ENCODE measurements at regions not wholly inside any gene's neighbourhood (a gene's known extent, or its start where the extent isn't known, plus 50 kb on each side); places are given as distances from the start of the nearest gene placed in this dataset.

DNA sequence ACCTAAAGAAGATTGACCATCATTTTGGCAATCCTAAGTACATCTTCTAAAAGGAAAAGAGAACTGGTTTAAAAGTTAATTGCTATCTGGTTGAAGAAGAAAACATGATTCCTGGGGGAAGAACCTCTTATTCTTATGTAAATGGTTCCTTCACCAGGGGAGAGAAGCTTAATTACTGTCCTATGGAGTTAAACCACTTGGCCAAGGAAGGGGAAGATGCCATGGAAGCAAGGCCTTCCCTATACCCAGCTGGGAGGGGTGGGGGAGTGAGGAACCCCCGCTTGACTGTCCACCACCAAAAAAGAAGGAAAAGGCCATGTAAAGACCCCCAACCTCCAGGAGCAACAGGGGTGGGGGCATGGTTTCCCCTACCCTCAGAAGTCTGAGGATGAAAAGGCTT is 962.1 kb downstream of the GRIK2 start:
- 17% methylated on average over 1 of the region's 1 CpG for WGBS (ENCODE audit: insufficient coverage, low coverage, low lambda C conversion rate, missing lambda C conversion rate)
- Histone ChIP-seq H3K27ac (no peak overlapping the region), H3K27me3 (no peaks in the 10 kb centered on the region), H3K4me1 (no peaks in the 10 kb centered on the region), H3K9me3 (no peaks in the 10 kb centered on the region), H3K36me3 (no peaks in the 10 kb centered on the region), H3K4me3 (no peak overlapping the region)
- intact Hi-C loops (cut with DNase I) = no loop called here
- DNase-seq = no peak
- ATAC-seq = no peak
- TF ChIP-seq, protein P1, sequence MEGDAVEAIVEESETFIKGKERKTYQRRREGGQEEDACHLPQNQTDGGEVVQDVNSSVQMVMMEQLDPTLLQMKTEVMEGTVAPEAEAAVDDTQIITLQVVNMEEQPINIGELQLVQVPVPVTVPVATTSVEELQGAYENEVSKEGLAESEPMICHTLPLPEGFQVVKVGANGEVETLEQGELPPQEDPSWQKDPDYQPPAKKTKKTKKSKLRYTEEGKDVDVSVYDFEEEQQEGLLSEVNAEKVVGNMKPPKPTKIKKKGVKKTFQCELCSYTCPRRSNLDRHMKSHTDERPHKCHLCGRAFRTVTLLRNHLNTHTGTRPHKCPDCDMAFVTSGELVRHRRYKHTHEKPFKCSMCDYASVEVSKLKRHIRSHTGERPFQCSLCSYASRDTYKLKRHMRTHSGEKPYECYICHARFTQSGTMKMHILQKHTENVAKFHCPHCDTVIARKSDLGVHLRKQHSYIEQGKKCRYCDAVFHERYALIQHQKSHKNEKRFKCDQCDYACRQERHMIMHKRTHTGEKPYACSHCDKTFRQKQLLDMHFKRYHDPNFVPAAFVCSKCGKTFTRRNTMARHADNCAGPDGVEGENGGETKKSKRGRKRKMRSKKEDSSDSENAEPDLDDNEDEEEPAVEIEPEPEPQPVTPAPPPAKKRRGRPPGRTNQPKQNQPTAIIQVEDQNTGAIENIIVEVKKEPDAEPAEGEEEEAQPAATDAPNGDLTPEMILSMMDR (IDR thresholded peaks at IDR 0.05) = no peak
- no peak for TF ChIP-seq POLR2A (IDR thresholded peaks at IDR 0.05)

DNA sequence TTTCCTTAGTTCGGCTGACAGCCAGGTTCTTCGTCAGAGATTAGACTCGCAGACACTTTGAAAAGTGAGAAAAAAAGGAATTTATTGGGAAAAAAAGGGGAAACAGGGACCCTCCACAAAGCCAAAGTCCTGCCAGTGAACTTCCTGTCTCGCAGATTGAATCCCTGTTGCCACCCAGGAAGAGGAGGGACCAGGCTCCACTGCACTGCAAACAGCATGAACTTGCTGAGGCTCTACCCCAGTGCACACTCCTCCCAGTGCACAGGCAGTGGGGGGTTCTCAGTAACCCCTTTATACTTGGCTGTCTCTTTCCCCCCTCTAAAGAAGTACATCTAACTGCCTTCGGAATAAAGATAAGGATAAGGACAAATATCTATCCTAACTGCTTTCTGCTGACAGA is 959.0 kb downstream of the GRIK2 start:
- Histone ChIP-seq H3K9me3 (no peaks in the 10 kb centered on the region), H3K4me1 (no peaks in the 10 kb centered on the region), H3K36me3 (no peaks in the 10 kb centered on the region), H3K4me3 (no peak overlapping the region), H3K27me3 (no peaks in the 10 kb centered on the region), H3K27ac (no peak overlapping the region)
- ATAC-seq (no peak), DNase-seq (no peak)
- TF ChIP-seq, protein P1 (IDR thresholded peaks at IDR 0.05) = no peak
- TF ChIP-seq POLR2A (IDR thresholded peaks at IDR 0.05) = no peak
- WGBS (ENCODE audit: insufficient coverage, low coverage, low lambda C conversion rate, missing lambda C conversion rate) = 39% methylated on average over 5 of the region's 5 CpGs
- intact Hi-C loops (cut with DNase I) = no loop called here

DNA sequence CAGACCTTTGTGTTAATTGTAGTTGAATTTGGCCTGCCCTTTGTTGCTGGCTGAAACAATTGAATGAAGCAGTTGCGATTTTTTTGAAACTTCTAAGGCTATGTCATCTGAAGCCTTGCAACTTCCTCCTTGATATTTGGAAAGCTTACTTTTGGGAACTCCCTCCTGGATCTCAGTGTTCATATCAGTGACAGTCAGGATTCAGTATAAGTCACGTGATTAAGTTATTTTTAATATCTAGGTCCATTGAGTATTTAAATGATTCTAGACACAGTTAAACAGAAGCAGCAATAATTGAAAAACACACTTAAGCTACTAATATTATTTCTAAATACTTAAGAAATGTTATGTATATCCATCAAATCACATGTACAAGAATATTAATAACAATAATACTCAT is 951.3 kb downstream of the GRIK2 start:
- Histone ChIP-seq H3K9me3 (no peaks in the 10 kb centered on the region), H3K27me3 (no peaks in the 10 kb centered on the region), H3K4me1 (no peaks in the 10 kb centered on the region), H3K36me3 (no peaks in the 10 kb centered on the region), H3K27ac (no peak overlapping the region), H3K4me3 (no peak overlapping the region)
- ATAC-seq (no peak), DNase-seq (no peak)
- WGBS (ENCODE audit: insufficient coverage, low coverage, low lambda C conversion rate, missing lambda C conversion rate) = 47% methylated on average over 2 of the region's 2 CpGs
- intact Hi-C loops (cut with DNase I) = no loop called here
- no peak for TF ChIP-seq POLR2A (IDR thresholded peaks at IDR 0.05)
- TF ChIP-seq, protein P1 (IDR thresholded peaks at IDR 0.05) = no peak

DNA sequence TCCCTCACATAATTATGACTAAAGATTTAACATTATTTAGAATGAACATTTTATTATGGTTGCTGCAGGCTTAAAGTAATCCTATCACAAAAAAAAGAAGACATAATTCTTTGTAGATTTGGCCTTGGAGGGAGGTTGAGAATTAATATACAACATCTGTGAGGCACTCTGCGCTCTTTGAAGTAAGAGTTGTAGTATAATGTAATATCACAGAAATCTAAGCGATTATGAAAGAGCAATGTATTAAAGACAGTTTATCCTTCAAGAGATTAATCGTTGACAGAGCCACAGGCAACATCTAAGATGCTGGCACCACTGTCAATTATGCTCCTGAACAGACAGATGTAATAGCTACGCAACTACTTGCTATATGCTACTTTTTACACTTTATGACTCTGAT is 946.8 kb downstream of the GRIK2 start:
- DNase-seq (no peak), ATAC-seq (no peak)
- no peak for TF ChIP-seq POLR2A (IDR thresholded peaks at IDR 0.05)
- TF ChIP-seq, protein P1 (IDR thresholded peaks at IDR 0.05) = no peak
- Histone ChIP-seq H3K4me3 (no peak overlapping the region), H3K27ac (no peak overlapping the region), H3K27me3 (no peaks in the 10 kb centered on the region), H3K9me3 (no peaks in the 10 kb centered on the region), H3K4me1 (no peaks in the 10 kb centered on the region), H3K36me3 (no peaks in the 10 kb centered on the region)
- intact Hi-C loops (cut with DNase I) = no loop called here
- whole genome bisulfite sequencing (ENCODE audit: insufficient coverage, low coverage, low lambda C conversion rate, missing lambda C conversion rate) = 52% methylated on average over 4 of the region's 4 CpGs

DNA sequence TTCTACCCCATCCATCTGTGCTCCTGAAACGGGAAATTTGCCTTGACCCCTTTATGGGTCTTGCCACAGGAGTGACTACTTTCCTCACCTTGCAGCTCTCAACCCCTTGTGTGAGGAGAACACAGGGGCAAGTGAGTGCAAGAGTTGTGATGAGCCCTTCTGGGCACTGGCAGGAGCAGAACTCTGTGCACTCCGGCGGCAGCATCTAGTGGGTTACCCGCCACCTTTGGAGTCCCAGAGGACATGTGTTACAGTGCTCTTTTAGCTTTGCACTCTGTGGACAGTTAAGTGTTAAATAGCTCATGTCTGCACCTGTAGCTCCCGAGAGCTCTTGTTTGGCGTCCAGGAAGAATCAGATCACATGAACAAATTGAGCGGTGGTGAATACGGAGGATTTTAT is 940.2 kb downstream of the GRIK2 start:
- WGBS (ENCODE audit: insufficient coverage, low coverage, low lambda C conversion rate, missing lambda C conversion rate) = 72% methylated on average over 8 of the region's 8 CpGs
- Histone ChIP-seq H3K9me3 (no peaks in the 10 kb centered on the region), H3K27ac (no peak overlapping the region), H3K27me3 (no peaks in the 10 kb centered on the region), H3K4me1 (no peaks in the 10 kb centered on the region), H3K36me3 (no peaks in the 10 kb centered on the region), H3K4me3 (no peak overlapping the region)
- intact Hi-C loops (cut with DNase I) = no loop called here
- DNase-seq = no peak
- TF ChIP-seq, protein P1 (IDR thresholded peaks at IDR 0.05) = no peak
- no peak for TF ChIP-seq POLR2A (IDR thresholded peaks at IDR 0.05)
- no peak for ATAC-seq
